GM12875 (cell line): ENCODE measurements at regions not wholly inside any gene's neighbourhood (a gene's known extent, or its start where the extent isn't known, plus 50 kb on each side); places are given as distances from the start of the nearest gene placed in this dataset.

Experiments
- H3K4me3 ChIP-seq: one replicate; pipeline ENCODE4 v1.5.1; 2011; ENCODE audit warnings: low read depth, low read length, control low read depth
- TF ChIP-seq, protein P1 (sequence below): IDR thresholded peaks from 2 replicates; pipeline ENCODE4 v1.5.1; 2011; ENCODE audit warnings: low read depth, mild to moderate bottlenecking, control low read depth, inconsistent platforms, low read length, moderate library complexity, borderline replicate concordance; ENCODE audit not compliant: insufficient read depth

DNA sequence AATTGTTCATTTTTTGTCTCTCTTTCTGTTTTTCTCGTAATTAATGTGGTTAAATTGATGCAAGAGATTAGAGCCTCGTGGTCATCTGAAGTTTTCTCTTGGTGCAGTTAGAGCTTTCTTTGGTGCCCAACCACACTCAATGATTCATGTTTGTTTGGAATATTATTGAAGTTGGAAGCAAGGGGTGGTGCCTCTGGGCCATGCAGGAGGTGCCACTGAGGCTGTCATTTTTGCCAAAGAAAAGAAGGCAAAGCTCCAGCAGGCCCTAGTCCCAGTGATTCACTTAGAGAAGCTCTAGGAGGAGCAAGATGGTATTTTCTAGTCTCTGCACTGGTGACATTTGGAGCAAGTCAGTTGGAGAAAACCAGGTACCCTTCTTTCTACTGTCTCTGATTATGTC is 144.5 kb upstream of the RALGAPA2 start:
- TF ChIP-seq, protein P1, sequence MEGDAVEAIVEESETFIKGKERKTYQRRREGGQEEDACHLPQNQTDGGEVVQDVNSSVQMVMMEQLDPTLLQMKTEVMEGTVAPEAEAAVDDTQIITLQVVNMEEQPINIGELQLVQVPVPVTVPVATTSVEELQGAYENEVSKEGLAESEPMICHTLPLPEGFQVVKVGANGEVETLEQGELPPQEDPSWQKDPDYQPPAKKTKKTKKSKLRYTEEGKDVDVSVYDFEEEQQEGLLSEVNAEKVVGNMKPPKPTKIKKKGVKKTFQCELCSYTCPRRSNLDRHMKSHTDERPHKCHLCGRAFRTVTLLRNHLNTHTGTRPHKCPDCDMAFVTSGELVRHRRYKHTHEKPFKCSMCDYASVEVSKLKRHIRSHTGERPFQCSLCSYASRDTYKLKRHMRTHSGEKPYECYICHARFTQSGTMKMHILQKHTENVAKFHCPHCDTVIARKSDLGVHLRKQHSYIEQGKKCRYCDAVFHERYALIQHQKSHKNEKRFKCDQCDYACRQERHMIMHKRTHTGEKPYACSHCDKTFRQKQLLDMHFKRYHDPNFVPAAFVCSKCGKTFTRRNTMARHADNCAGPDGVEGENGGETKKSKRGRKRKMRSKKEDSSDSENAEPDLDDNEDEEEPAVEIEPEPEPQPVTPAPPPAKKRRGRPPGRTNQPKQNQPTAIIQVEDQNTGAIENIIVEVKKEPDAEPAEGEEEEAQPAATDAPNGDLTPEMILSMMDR: no peak
- H3K4me3 ChIP-seq: no peak overlapping the region

DNA sequence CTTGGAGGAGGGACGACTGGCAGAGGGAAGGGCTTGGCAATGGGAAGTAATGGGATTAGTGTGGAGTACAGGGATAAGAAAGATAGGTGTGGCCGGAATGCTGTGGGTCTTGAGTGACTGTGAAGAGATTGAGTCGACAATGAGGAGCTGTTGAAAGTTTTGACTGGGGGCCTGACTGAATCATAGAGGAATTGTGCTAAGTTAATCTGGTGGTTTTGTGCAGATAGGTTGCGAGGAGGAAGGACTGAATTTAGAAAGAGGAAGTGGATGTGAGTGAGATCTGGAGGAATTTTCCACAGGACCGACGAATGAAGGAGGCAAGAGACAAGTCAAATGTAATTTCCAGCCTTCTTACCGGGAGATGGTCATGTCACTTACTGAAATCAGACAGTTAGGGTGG is 143.9 kb upstream of the RALGAPA2 start:
- TF ChIP-seq, protein P1: no peak
- H3K4me3 ChIP-seq: no peak overlapping the region

DNA sequence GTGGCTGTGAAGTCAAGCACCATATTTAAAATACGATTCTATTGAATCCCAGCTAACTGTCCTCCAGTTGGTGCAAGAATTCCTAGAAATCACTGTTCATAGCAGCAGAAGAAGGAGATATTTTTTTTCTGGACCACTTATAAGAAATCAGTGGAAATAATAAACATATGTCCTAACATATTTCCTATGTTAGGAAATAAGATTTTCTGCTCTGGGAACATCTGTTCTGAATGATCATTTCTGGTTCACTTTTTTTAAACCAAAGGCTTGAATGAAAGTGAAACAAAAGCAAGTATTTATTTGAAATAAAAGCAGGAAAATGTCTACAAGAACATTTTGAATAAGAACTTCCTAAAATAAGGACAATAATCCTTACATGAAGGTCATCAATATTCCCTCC is 138.9 kb upstream of the RALGAPA2 start:
- TF ChIP-seq, protein P1: no peak
- no peak overlapping the region for H3K4me3 ChIP-seq

GRCh38 chr20:20850407-20850806 is 138.0 kb upstream of the RALGAPA2 start:
- no peak overlapping the region for H3K4me3 ChIP-seq
- TF ChIP-seq, protein P1: no peak

DNA sequence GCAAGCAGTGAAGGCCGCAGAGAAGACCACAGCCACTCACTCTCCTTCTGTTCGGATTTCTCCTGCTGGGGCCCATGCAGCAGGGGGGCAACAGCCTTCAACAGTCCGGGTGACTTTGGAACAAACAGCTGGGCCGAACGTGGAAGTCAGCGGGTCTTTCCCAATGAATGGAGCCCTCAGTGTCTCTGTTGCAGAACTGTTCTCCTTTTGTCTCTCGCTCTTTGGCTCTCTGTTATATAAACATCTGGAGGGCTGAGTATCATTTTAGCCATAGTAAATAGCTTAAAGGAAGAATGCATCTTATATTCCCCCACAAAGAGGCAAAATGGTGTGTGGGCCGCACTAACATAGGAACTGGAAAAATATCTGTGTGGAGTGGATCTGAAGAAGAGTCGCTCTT is 136.7 kb upstream of the RALGAPA2 start:
- no peak overlapping the region for H3K4me3 ChIP-seq
- TF ChIP-seq, protein P1: no peak

DNA sequence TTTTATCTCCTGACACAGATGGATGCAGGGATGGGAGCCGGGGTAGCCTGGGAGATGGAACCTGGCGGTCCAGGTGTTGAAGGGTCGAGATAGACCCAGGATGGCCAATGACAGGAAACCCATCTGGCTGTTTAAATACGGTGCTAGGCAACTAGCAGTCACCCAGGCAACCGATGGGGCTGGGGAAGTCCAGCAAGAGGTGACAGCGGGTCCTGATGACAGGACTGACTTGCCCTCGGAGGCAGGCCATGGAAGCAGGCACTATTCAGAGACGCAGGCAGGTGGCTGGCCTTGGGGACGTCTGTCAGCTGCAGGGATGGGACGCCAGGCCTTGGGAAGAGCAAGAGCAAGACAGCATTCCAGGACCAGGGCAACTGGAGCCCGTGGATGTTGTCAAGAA is 135.4 kb upstream of the RALGAPA2 start:
- TF ChIP-seq, protein P1: no peak
- H3K4me3 ChIP-seq: no peak overlapping the region

GRCh38 chr20:20843982-20844381 is 131.5 kb upstream of the RALGAPA2 start:
- TF ChIP-seq, protein P1: no peak

More at GRCh38 chr20:20843982-20844381, 131.5 kb upstream of the RALGAPA2 start:
- H3K4me3 ChIP-seq: no peak overlapping the region
